K562 (cell line): ENCODE measurements at regions not wholly inside any gene's neighbourhood (a gene's known extent, or its start where the extent isn't known, plus 50 kb on each side); places are given as distances from the start of the nearest gene placed in this dataset.

Source experiments
- ATAC-seq: fragments of 200-7000 bp; cut with Tn5 transposase; 3 replicates; pipeline ENCODE4 v1.9.1; 2020; ENCODE audit warnings: moderate library complexity
- BruUV-seq: library from RNA; stranded (reverse); fragments of 400-500 nt; replicated peaks from 2 replicates; lab custom pipeline; 2021; lab: Mats Ljungman, UMichigan
- CTCF ChIA-PET: fragments of 300-600 bp; formaldehyde crosslinking; extraction: SDS; loops from one replicate; lab custom pipeline; 2021; ENCODE audit warnings: low intra/inter-chr PET ratio; lab: Yijun Ruan, JAX
- POLR2A ChIA-PET: fragments of 300-600, 350-650 bp; sonication (Branson Sonifier 250); formaldehyde crosslinking; extraction: SDS; loops from one replicate; lab custom pipeline; 2021; ENCODE audit warnings: antibody characterized with exemption, inconsistent platforms; lab: Yijun Ruan, JAX
- DNase-seq, 4 experiments: peaks; one replicate each; pipeline versions ENCODE4 v3.0.0 to v3.0.0-alpha.2; 2011 to 2018; ENCODE audit warnings: low spot score in 3 of 4, mixed read lengths in 3 of 4; ENCODE audit errors: extremely low read depth in 1 of 4
- FAIRE-seq: peaks from 2 replicates; lab custom pipeline; 2011; peaks lifted over from hg19 to GRCh38; lab: Jason Lieb, UNC
- H2AFZ ChIP-seq: 2 replicates; pipeline ENCODE4 v1.6.0; 2011; ENCODE audit warnings: low read depth, low read length, control low read depth, inconsistent platforms
- H3K27ac ChIP-seq: fragments of 200-600 bp; 3 replicates; pipeline ENCODE4 v1.8.0; 2011; ENCODE audit warnings: low read depth, mild to moderate bottlenecking, control low read depth, inconsistent platforms, low read length, moderate library complexity, mixed read lengths; ENCODE audit errors: extremely low read depth
- H3K27me3 ChIP-seq, 2 experiments: fragments of 300-600 bp in 1 of 2; 2 replicates in 1 of 2; 3 replicates in 1 of 2; pipeline versions ENCODE4 v1.6.0 to v1.8.0; 2011; ENCODE audit warnings: inconsistent platforms in 2 of 2, low read length in 2 of 2, mild to moderate bottlenecking in 1 of 2, mixed read lengths in 1 of 2, moderate library complexity in 1 of 2; ENCODE audit not compliant: control insufficient read depth in 2 of 2, insufficient read depth in 2 of 2
- H3K36me3 ChIP-seq: fragments of 300-600 bp; 3 replicates; pipeline ENCODE4 v1.8.0; 2011; ENCODE audit warnings: mild to moderate bottlenecking, low read length, inconsistent platforms; ENCODE audit not compliant: control insufficient read depth, insufficient read depth
- H3K4me1 ChIP-seq, 2 experiments: fragments of 200-600 bp in 1 of 2; replicated peaks in 1 of 2; 2 replicates in 1 of 2; 3 replicates in 1 of 2; pipeline versions ENCODE4 v1.5.1 to v1.8.0; 2011; ENCODE audit warnings: inconsistent platforms in 2 of 2, low read length in 2 of 2, mild to moderate bottlenecking in 1 of 2, mixed read lengths in 1 of 2, moderate library complexity in 1 of 2; ENCODE audit not compliant: control insufficient read depth in 2 of 2, insufficient read depth in 2 of 2
- H3K4me2 ChIP-seq: 2 replicates; pipeline ENCODE4 v1.6.1; 2011; ENCODE audit warnings: low read length, control low read depth, inconsistent platforms, mixed read lengths; ENCODE audit not compliant: insufficient read depth
- H3K4me3 ChIP-seq: fragments of 200-600 bp; sonication (generic), shearing (Covaris generic); 2 replicates; pipeline ENCODE4 v1.5.1; 2016; ENCODE audit warnings: control low read depth, inconsistent platforms
- H3K79me2 ChIP-seq: fragments of 200-600 bp; 3 replicates; pipeline ENCODE4 v1.8.0; 2011; ENCODE audit warnings: low read length, inconsistent platforms; ENCODE audit not compliant: control insufficient read depth, insufficient read depth
- H3K9ac ChIP-seq, 2 experiments: 2 replicates each; pipeline versions ENCODE4 v1.6.0 to v1.6.1; 2011; ENCODE audit warnings: low read depth in 2 of 2, low read length in 2 of 2, control low read depth in 1 of 2, inconsistent platforms in 1 of 2, mild to moderate bottlenecking in 1 of 2, mixed read lengths in 1 of 2; ENCODE audit not compliant: insufficient read depth in 1 of 2
- H3K9me1 ChIP-seq: one replicate; pipeline ENCODE4 v1.6.0; 2011; ENCODE audit warnings: inconsistent platforms, mild to moderate bottlenecking, low read length, moderate library complexity; ENCODE audit not compliant: control insufficient read depth, insufficient read depth
- H3K9me3 ChIP-seq: replicated peaks from 2 replicates; pipeline ENCODE4 v1.5.1; 2011; ENCODE audit warnings: low read depth, low read length, inconsistent platforms; ENCODE audit not compliant: control insufficient read depth, insufficient read depth
- H4K20me1 ChIP-seq: replicated peaks from 2 replicates; pipeline ENCODE4 v1.6.1; 2011; ENCODE audit warnings: low read length, inconsistent platforms, mixed read lengths; ENCODE audit not compliant: control insufficient read depth, insufficient read depth
- CREBBP ChIP-seq: IDR thresholded peaks from one replicate; pipeline ENCODE4 v1.6.1; 2012; ENCODE audit warnings: low read depth, mild to moderate bottlenecking, control low read depth, inconsistent platforms, low read length
- ELF4 ChIP-seq: fragments of 450-650 bp; formaldehyde crosslinking; IDR thresholded peaks from 2 replicates; pipeline ENCODE4 v1.4.0; 2022; ENCODE audit warnings: missing genetic modification characterization
- GABPB2 ChIP-seq: fragments of 250-450 bp; sonication (Bioruptor Pico); conservative IDR thresholded peaks from 2 replicates; pipeline ENCODE4 v1.5.1; 2021; ENCODE audit warnings: mild to moderate bottlenecking
- MXI1 ChIP-seq: IDR thresholded peaks from 2 replicates; pipeline ENCODE4 v1.6.1; 2011; ENCODE audit warnings: low read depth, mild to moderate bottlenecking, improper control_type of control experiment, low read length
- RFX1 ChIP-seq: fragments of 450-650 bp; IDR thresholded peaks from 2 replicates; pipeline ENCODE4 v1.6.1; 2016; ENCODE audit warnings: mild to moderate bottlenecking, moderate library complexity
- SAP30 ChIP-seq: fragments of 200-600 bp; sonication (generic); IDR thresholded peaks from 2 replicates; pipeline ENCODE4 v1.6.1; 2012; ENCODE audit warnings: borderline replicate concordance, low read depth, mild to moderate bottlenecking, moderate library complexity, low read length, control low read depth, inconsistent platforms; ENCODE audit not compliant: insufficient read depth, poor library complexity, severe bottlenecking
- WGBS: fragments of 100-300 bp; shearing (Covaris generic); methylation state at CpG from one replicate; pipeline ENCODE4 v1.1.6; 2016; ENCODE audit warnings: low coverage, mixed read lengths; ENCODE audit not compliant: insufficient coverage; ENCODE audit errors: missing lambda C conversion rate; 5-methylcytosine and 5-hydroxymethylcytosine counted together
- in situ Hi-C: fragments of 300-500 bp; cut with MboI; formaldehyde crosslinking; loops from 4 replicates; pipeline ENCODE4 v1.15.0; 2018; ENCODE audit warnings: inconsistent platforms, mixed read lengths
- intact Hi-C: fragments of 100-400 bp; cut with micrococcal nuclease; formaldehyde crosslinking; loops from 2 replicates; pipeline ENCODE4 v1.14.2; 2022
- TF ChIP-seq, protein P1 (sequence below): fragments of 250-450 bp; sonication (Bioruptor Pico); IDR thresholded peaks from 2 replicates; pipeline ENCODE4 v1.8.0; 2021; ENCODE audit warnings: moderate library complexity, mild to moderate bottlenecking, inconsistent platforms
- TF ChIP-seq, protein P2 (sequence below), 2 experiments: fragments of 450-650 bp in 1 of 2; IDR thresholded peaks; 2 replicates each; pipeline ENCODE4 v1.6.1; 2011 to 2017; ENCODE audit warnings: low read depth in 2 of 2, antibody characterized with exemption in 1 of 2, borderline replicate concordance in 1 of 2, low read length in 1 of 2, mild to moderate bottlenecking in 1 of 2, mixed read lengths in 1 of 2; ENCODE audit not compliant: control insufficient read depth in 1 of 2

DNA sequence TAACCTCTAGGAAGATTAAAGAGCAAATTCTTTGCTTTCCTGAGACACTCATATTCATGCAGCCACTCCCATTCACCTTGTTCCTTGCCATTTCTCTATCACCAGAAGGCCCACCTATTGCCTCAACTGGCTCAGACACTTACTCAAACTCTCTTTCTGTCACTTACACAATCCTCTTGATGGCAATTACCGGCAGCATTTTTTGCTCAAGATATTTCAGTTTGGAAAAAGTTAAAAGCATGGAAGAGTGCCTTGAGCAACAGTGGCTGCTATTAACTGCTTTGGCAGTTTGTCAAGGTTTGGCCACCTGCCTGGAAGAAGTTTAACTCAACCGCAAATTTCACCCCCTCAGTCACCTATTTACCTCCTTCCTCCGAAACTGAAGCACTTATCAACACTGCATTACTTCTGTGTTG is 1104.0 kb upstream of the PIK3C3 start:
- TF ChIP-seq ELF4 (CRISPR knock-in tag): no peak
- no peak for TF ChIP-seq GABPB2 (CRISPR knock-in tag)
- no peak for TF ChIP-seq MXI1
- TF ChIP-seq RFX1: no peak
- TF ChIP-seq SAP30: no peak
- TF ChIP-seq, protein P1, sequence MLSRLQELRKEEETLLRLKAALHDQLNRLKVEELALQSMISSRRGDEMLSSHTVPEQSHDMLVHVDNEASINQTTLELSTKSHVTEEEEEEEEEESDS: no peak
- no peak for TF ChIP-seq CREBBP
- TF ChIP-seq, protein P2, sequence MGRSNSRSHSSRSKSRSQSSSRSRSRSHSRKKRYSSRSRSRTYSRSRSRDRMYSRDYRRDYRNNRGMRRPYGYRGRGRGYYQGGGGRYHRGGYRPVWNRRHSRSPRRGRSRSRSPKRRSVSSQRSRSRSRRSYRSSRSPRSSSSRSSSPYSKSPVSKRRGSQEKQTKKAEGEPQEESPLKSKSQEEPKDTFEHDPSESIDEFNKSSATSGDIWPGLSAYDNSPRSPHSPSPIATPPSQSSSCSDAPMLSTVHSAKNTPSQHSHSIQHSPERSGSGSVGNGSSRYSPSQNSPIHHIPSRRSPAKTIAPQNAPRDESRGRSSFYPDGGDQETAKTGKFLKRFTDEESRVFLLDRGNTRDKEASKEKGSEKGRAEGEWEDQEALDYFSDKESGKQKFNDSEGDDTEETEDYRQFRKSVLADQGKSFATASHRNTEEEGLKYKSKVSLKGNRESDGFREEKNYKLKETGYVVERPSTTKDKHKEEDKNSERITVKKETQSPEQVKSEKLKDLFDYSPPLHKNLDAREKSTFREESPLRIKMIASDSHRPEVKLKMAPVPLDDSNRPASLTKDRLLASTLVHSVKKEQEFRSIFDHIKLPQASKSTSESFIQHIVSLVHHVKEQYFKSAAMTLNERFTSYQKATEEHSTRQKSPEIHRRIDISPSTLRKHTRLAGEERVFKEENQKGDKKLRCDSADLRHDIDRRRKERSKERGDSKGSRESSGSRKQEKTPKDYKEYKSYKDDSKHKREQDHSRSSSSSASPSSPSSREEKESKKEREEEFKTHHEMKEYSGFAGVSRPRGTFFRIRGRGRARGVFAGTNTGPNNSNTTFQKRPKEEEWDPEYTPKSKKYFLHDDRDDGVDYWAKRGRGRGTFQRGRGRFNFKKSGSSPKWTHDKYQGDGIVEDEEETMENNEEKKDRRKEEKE (IDR thresholded peaks at IDR 0.05; ENCODE audit: borderline replicate concordance in 1 of 2, control insufficient read depth in 1 of 2, low read depth in 2 of 2, low read length in 1 of 2): no peak
- no peak overlapping the region for H3K4me3 ChIP-seq
- no peak overlapping the region for H3K4me2 ChIP-seq
- FAIRE-seq (no peak), DNase-seq (no peak), ATAC-seq (no peak)
- H3K79me2 ChIP-seq: no peaks in the 10 kb centered on the region
- H3K4me1 ChIP-seq: no peaks in the 10 kb centered on the region
- BruUV-seq: no TSS peak
- H3K9me3 ChIP-seq: no peaks in the 10 kb centered on the region; the same call in 1 of the 2 replicates
- 2% methylated on average over 3 of the region's 3 CpGs for whole genome bisulfite sequencing
- H3K9me1 ChIP-seq: no peaks in the 10 kb centered on the region
- no peaks in the 10 kb centered on the region for H3K36me3 ChIP-seq
- in situ Hi-C loops (no loop called here), intact Hi-C loops (no loop called here)
- H3K9ac ChIP-seq: no peak overlapping the region
- H2AFZ ChIP-seq: no peak overlapping the region
- no peak overlapping the region for H3K27ac ChIP-seq
- CTCF ChIA-PET: no interaction called here
- POLR2A ChIA-PET: no interaction called here
- no peaks in the 10 kb centered on the region for H3K27me3 ChIP-seq
- no peaks in the 10 kb centered on the region for H4K20me1 ChIP-seq
